Prostate gland (tissue), 2 donors: ENCODE measurements at regions not wholly inside any gene's neighbourhood (a gene's known extent, or its start where the extent isn't known, plus 50 kb on each side); places are given as distances from the start of the nearest gene placed in this dataset.

Experiments used
- DNase-seq: peaks from one replicate; pipeline ENCODE4 v3.0.0-alpha.2; 2019; ENCODE audit warnings: low spot score
- H3K27ac ChIP-seq, 2 donors: fragments of 200-600 bp; sonication (generic); 2 replicates each; pipeline ENCODE4 v1.5.1; 2017 to 2019
- H3K27me3 ChIP-seq: fragments of 200-600 bp; sonication (generic); replicated peaks from 2 replicates; pipeline ENCODE4 v1.5.1; 2019; ENCODE audit not compliant: insufficient read depth
- H3K36me3 ChIP-seq, 2 donors: fragments of 200-600 bp; sonication (generic); 1 replicate in 1 of 2; 2 replicates in 1 of 2; pipeline versions ENCODE4 v1.5.1 to v1.8.1; 2017 to 2019
- H3K4me1 ChIP-seq: fragments of 200-600 bp; sonication (generic); replicated peaks from 2 replicates; pipeline ENCODE4 v1.5.1; 2019
- H3K4me3 ChIP-seq, 2 donors: fragments of 200-600 bp; sonication (generic); 2 replicates each; pipeline ENCODE4 v1.5.1; 2017 to 2019
- H3K9me3 ChIP-seq: fragments of 200-600 bp; sonication (generic); 2 replicates; pipeline ENCODE4 v1.5.1; 2017
- CTCF ChIP-seq, 4 experiments: fragments of 200-600 bp in 2 of 4; fragments of 450-650 bp in 2 of 4; sonication (generic) in 2 of 4; IDR thresholded peaks; 1 replicate in 3 of 4; 2 replicates in 1 of 4; pipeline ENCODE4 v1.5.1; 2016 to 2019; ENCODE audit warnings: antibody characterized with exemption in 4 of 4, mild to moderate bottlenecking in 2 of 4, moderate library complexity in 2 of 4
- POLR2A ChIP-seq: fragments of 450-650 bp; IDR thresholded peaks from one replicate; pipeline ENCODE4 v1.6.1; 2016; ENCODE audit warnings: antibody characterized with exemption, mild to moderate bottlenecking
- POLR2AphosphoS5 ChIP-seq: sonication (generic); formaldehyde crosslinking; IDR thresholded peaks from one replicate; pipeline ENCODE4 v1.6.1; 2017; ENCODE audit warnings: antibody characterized with exemption
- WGBS: methylation state at CpG from one replicate; pipeline ENCODE4 v1.1.5; 2018; 5-methylcytosine and 5-hydroxymethylcytosine counted together
- intact Hi-C: fragments of 100-400 bp; cut with DNase I; formaldehyde crosslinking; loops from one replicate; pipeline ENCODE4 v1.14.2; 2022

GRCh38 chr12:59234391-59234790 lies 314.1 kb upstream of the LRIG3 start:
- H3K27me3 ChIP-seq, result no peaks in the 10 kb centered on the region
- no peak overlapping the region for H3K4me3 ChIP-seq
- H3K4me1 ChIP-seq, result no peaks in the 10 kb centered on the region
- H3K27ac ChIP-seq, result no peak overlapping the region
- intact Hi-C loops, result no loop called here
- TF ChIP-seq POLR2AphosphoS5, result no peak
- WGBS, result 73% methylated on average over 10 of the region's 10 CpGs
- no peaks in the 10 kb centered on the region for H3K36me3 ChIP-seq
- H3K9me3 ChIP-seq, result no peaks in the 10 kb centered on the region
- DNase-seq, result no peak

GRCh38 chr12:59230334-59230733 lies 310.0 kb upstream of the LRIG3 start:
- H3K9me3 ChIP-seq, result no peaks in the 10 kb centered on the region
- no peaks in the 10 kb centered on the region for H3K36me3 ChIP-seq
- no peaks in the 10 kb centered on the region for H3K4me1 ChIP-seq
- TF ChIP-seq POLR2A, result no peak
- no peak for TF ChIP-seq POLR2AphosphoS5
- no peak for TF ChIP-seq CTCF (IDR thresholded peaks at IDR 0.05)
- H3K27me3 ChIP-seq, result no peaks in the 10 kb centered on the region
- intact Hi-C loops, result no loop called here
- H3K27ac ChIP-seq, result no peak overlapping the region
- DNase-seq, result no peak
- H3K4me3 ChIP-seq, result no peak overlapping the region

GRCh38 chr12:59219148-59219547 lies 298.8 kb upstream of the LRIG3 start:
- H3K4me1 ChIP-seq, result no peaks in the 10 kb centered on the region
- TF ChIP-seq CTCF (IDR thresholded peaks at IDR 0.05) (no peak), POLR2AphosphoS5 (no peak), POLR2A (no peak)
- no peaks in the 10 kb centered on the region for H3K9me3 ChIP-seq
- H3K4me3 ChIP-seq, result no peak overlapping the region
- H3K27me3 ChIP-seq, result no peaks in the 10 kb centered on the region
- no peak for DNase-seq
- no peak overlapping the region for H3K27ac ChIP-seq
- WGBS, result 85% methylated on average over 1 of the region's 1 CpG
- H3K36me3 ChIP-seq, result no peaks in the 10 kb centered on the region
- intact Hi-C loops, result no loop called here

GRCh38 chr12:59196989-59197388 lies 276.7 kb upstream of the LRIG3 start:
- TF ChIP-seq POLR2A (no peak), CTCF (IDR thresholded peaks at IDR 0.05) (no peak), POLR2AphosphoS5 (no peak)
- no peaks in the 10 kb centered on the region for H3K27me3 ChIP-seq
- H3K4me1 ChIP-seq, result no peaks in the 10 kb centered on the region
- whole genome bisulfite sequencing, result 61% methylated on average over 1 of the region's 1 CpG
- no peak overlapping the region for H3K4me3 ChIP-seq
- H3K36me3 ChIP-seq, result no peaks in the 10 kb centered on the region
- H3K9me3 ChIP-seq, result no peaks in the 10 kb centered on the region
- H3K27ac ChIP-seq, result no peak overlapping the region
- intact Hi-C loops, result no loop called here
- DNase-seq, result no peak

- Histone ChIP-seq H3K4me3 (no peak overlapping the region), H3K27me3 (no peaks in the 10 kb centered on the region), H3K4me1 (no peaks in the 10 kb centered on the region), H3K9me3 (no peaks in the 10 kb centered on the region), H3K36me3 (no peaks in the 10 kb centered on the region), H3K27ac (no peak overlapping the region)
- intact Hi-C loops, result no loop called here
- DNase-seq, result no peak
- WGBS, result 92% methylated on average over 2 of the region's 2 CpGs
- TF ChIP-seq POLR2AphosphoS5 (no peak), POLR2A (no peak), CTCF (IDR thresholded peaks at IDR 0.05) (no peak)
These were observed 274.5 kb upstream of the LRIG3 start for GRCh38 chr12:59194794-59195193.
